ENCODE measurements at regions not wholly inside any gene's neighbourhood (a gene's known extent, or its start where the extent isn't known, plus 50 kb on each side); places are given as distances from the start of the nearest gene placed in this dataset.
"Not testable (repeated sequence)": the region's sequence is repeated elsewhere in the genome, so short reads cannot be mapped to it uniquely, and the experiment has no call there.

DNA sequence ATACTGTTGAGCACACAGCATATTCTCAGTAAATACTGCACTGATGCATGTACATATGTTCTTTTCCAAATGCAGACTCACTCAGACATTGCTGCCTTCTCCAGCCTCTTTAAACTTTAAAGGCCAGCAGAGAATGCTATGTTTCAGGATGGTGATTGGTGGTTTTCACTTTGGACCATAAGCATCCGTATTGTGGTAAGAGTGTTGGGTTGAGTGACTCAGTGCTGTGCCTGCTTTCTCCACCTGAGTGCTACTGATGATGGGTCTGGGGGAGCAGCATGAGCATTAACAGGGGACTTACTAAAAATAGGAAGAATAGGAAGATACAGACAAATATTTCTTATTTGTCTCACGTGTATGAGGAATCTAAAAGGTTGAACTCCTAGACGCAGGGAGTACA lies 56.3 kb upstream of the ZNF92 start:
- no peak for DNase-seq

DNA sequence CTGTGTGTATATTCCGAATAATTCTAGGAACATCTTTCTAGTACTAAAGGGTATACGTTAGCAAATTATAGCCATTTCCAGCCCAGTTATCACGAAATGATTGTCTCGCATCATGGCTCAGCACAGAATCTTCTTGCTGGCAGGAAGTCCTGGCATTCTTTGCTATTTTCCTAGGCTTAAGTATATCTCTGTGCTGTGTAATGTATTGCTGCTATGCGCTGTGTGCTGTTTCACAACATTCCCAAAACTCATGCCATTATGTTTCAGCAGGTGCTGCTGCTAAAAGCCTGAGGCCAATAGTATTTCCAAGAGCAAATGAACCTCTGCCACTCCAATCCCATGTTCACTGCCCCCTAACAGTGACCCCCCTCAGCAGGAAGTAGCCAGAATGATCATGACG lies 62.9 kb upstream of the ZNF92 start:
- no peak for DNase-seq

DNA sequence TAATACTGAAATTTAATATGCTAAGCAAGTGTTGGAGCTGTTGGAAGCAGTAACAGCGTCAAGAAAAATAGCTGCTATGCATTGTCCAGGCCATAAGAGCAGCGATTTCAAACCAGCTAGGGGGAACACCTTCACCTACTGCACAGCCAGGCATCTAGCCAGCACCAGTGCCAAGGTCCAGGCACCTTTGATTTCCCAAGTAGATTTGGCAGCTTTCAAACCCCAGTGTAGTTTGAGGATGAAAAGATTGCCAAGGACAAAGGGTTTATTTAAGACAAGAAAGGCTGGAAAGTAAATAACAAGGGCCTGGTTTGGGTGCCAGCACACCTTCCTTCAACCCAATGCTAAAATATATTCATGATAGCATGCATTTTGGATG lies 65.4 kb upstream of the ZNF92 start:
- no peak for DNase-seq

DNA sequence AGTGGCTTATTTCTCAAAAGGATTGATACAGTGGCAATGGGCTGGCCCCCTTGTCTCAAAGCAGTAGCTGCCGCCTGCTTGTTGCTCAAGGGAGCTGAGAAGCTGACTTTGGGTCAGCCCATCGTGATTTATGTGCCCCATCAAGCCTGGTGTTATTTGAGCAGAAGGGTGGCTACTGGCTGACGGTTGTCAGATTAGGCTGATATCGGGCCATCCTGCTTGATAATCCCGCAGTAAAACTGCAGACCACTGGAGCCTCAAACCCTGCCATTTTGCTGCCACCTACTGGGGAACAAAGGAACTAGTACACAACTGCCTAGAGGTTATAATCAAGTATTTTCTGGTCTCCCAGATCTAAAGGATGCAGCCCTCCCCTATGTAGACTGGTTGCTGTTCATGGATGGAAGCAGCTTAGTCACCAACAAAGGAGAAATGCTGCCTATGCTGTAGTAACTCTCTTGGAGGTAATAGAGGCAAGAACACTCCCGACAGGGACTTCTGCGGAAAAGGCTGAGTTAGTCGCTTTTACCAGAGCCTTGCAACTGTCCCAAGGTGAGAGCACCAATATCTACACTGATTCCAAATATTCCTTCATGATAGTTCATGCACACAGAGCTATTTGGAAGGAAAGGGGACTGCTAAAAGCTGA lies 65.9 kb upstream of the ZNF92 start:
- DNase-seq = peak; percentile 84

DNA sequence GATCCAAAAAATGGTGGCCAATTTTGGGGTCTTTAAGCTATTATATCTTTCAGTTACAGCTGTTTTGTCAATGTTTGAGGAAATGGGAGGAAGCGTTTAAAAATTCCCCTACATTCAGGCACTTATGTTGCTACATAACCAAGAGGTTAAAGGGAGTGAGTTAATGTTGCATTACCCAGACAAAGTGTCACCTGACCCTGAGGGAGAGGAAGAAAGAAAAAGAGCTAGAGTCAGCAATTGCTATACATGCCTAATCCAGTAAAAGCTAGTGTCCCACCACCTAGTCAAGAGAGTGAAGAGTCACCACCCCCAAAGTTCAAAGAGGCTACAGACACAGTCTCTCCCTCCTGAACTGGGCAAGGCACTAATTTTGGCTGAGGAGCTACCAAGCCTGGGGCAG lies 69.5 kb upstream of the ZNF92 start:
- DNase-seq = no peak

DNA sequence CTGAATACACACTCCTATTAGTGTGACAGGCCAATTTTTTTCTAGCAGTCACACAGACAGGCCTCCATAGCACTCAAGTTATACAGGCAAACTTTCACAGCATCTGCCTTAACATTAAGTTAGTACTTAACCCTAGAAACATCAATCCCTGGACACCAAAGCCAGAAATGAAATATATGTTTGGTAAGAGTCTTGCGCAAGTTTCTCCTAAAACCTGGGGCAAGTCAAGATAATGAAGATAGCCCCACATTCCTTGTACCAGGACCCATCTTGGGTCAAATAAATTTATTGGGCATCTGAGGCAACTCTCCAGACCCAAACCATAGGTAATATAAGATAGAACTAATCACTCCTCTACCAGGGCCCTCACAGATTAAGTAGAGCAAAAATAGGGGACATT lies 70.8 kb upstream of the ZNF92 start:
- no peak for DNase-seq

DNA sequence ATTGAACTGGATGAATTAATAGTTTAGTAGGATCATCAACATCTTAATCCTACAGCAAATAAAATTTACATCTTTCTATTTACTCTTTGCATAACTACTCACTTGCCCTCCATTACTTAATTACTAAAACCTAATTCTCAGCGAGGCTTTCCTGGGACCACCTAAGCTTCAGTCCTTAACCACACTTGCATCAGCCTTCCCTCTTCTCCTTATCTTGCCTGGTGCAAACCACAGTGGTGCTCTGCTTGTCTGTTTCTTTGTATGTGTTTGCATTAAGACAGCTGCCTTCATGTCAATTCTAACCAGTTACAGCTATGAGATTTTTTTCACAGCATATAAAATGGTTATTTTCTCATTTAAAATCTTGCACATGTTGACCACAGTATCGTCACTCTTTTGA lies 72.6 kb upstream of the ZNF92 start:
- DNase-seq = peak; percentile 44

DNA sequence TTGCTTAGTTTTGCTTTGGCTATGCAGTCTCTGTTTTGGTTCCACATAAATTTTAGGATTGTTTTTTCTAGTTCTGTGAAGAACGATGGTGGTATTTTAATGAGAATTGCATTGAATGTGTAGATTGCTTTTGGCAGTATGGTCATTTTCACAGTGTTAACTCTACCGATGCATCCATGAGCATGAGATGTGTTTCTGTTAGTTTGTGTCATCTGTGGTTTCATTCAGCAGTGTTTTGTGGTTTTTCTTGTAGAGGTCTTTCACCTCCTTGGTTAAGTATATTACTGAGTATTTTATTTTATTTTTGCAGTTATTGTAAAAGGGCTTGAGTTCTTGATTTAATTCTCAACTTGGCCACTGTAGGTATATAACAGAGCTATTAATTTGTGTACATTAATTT lies 78.2 kb upstream of the ZNF92 start:
- peak; percentile 33 for DNase-seq

DNA sequence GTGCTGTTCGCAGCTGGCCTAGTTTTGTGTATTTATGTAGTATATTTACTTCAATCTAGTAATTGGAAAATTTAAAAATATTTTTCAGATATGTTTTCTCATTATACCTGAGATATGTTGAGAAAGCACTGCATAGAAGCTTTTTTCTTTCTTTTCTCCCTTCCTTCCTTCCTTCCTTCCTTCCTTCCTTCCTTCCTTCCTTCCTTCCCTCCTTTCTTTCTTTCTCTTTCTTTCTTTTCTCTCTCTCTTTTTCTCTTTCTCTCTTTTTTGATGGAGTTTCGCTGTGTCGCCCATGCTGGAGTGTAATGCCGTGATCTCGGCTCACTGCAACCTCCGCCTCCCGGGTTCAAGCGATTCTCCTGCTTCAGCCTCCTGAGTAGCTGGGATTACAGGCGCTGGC lies 83.3 kb upstream of the ZNF92 start:
- not testable (repeated sequence) for DNase-seq

DNA sequence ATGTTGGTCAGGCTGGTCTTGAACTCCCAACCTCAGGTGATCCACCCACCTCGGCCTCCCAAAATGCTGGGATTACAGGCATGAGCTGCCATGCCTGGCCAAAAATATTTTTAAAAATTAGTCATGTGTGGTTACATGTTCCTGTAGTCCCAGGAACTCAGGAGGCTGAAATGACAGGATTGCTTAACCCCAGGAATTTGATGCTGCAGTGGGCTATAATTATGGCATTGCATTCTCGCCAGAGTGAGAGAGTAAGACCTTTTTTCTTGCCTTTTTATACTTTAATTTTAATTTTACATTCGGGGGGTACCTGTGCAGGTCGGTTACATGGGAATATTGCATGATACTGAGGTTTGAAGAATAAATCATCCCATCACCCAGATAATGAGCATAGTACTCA lies 86.6 kb upstream of the ZNF92 start:
- DNase-seq = no peak

DNA sequence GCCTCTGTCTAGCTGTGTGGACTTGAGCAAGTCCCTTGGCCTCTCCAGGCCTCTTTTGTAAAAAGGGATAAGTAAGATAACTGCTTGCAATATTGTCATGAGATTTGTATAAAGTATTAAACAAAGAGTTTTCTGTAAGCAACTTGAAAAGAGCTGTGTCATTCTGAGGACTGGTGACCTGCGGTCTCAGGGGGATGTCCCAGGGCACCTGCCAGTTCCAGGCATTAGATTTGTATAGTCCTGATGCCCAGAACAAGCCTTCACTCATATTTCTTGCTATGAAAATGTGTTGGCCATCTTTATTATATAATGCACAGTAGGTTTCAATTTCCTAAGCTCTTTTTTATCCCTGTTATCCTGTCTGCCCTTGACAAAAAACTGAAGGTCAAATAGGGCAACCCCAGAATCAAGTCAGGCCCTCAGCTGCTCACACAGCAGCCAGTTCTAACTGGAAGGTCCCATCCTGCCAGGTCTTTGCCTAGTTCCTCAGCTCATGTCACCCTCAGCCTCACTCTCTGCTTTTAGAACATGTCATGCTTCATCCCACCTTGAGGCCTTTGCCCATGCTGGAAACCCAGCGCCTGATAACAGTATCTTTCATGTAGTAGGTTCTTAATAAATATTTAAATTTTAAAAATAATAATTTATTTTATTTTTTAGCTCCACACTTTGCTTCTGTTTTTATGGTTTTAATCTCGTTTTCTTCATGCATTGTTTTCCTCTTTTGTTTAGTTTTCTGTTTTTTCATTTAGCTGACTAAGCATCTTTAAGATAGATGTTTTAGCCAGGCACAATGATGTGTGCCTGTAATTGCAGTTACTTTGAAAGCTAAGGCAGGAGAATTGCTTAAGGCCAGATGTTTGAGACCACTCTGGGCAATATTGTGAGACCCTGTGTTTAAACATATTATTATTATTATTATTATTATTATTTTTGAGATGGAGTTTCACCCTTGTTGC lies 87.5 kb upstream of the ZNF92 start:
- DNase-seq = no peak

DNA sequence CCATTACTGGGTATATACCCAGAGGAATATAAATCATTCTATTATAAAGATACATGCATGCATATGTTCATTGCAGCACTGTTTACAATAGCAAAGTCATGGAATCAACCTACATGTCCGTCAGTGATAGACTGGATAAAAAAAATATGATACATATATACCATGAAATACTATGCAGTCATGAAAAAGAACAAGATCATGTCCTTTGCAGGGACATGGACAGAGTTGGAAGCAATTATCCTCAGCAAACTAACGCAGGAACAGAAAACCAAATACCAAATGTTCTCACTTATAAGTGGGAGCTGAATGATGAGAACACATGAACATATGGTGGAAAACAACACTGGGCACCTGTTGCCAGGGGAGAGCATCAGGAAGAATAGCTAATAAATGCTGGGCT lies 88.4 kb upstream of the ZNF92 start:
- not testable (repeated sequence) for DNase-seq

DNA sequence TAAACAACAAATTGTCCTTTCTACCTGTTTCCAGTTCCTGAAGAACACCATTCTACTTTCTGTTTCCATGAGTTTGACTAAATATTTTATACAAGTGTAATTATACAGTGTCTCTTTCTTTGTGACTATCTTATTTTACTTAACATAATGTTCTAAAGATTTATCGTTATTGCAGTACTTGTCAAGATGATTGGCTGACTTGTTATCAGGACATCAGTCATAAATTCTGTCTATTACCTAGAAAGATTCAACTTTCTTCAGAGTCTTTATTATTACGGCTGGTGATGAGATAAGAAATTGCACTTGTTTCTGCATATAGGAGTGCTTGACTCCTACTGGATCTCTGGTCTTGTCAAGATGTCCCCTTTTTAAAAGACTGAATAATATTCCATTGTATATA lies 93.9 kb upstream of the ZNF92 start:
- no peak for DNase-seq

DNA sequence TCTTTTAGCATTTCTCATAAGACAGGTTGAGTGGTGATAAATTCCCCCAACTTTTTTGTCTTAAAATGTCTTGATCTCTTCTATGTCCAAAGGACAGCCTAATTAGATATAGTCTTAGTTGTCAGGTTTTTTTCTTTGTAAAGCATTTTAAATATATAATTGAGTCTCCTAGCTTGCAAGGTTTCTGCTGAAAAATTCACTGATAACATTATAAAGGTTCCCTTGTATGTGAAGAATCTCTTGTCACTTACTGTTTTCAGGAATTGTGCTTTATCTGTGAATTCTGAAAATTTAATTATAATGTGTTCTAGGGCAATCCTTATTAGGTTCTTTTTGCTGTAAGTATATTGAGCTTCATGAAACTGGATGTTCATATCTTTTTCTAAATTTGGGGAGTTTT lies 96.8 kb upstream of the ZNF92 start:
- DNase-seq = no peak

DNA sequence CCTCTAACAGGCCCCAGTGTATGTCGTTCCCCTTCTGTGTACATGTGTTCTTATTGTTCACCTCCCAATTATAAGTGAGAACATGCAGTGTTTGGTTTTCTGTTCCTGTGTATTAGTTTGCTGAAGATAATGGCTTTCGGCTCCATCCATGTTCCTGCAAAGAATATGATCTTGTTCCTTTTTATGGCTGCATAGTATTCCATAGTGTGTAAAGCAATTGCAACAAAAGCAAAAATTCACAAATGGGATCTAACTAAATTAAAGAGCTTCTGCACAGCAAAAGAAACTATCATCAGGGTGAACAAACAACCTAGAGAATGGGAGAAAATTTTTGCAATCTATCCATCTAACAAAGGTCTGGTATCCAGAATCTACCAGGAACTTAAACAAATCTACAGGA lies 102.2 kb upstream of the ZNF92 start:
- not testable (repeated sequence) for DNase-seq

DNA sequence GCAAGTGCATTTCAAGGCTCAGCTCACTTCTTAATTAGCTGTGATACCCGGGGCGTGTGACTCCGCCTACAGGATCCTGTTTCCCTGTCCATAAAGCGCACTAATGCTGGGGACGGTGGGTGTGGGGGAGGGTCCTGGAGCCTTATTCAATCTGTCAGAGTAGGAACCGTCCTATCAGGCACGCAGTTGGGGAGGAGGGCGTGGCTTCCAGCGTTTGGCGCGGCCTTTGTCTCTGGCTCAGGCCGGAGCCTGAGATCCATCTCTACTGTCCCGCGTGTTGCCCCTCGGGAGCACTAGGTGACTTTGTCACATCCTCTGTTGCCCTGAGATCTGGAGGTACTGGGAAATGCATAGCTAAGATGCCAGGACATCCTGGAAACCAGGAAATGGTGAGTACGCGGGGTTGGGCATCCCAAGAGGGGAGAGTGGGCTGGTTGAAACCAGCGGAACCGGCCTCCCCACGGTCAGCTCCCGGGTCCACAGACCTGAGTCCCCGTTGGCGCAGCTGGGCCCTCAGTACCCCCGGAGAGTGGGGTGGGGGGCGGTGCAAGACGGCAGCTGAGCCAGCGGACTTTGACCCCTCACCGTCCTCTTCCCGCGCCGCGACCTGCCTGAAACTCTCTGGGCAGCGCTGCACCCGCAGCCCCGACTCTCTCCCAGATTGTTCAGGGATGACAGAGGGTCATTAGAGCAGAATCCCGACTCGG lies 104.4 kb upstream of the ZNF92 start:
- peak; percentile 78 for DNase-seq

DNA sequence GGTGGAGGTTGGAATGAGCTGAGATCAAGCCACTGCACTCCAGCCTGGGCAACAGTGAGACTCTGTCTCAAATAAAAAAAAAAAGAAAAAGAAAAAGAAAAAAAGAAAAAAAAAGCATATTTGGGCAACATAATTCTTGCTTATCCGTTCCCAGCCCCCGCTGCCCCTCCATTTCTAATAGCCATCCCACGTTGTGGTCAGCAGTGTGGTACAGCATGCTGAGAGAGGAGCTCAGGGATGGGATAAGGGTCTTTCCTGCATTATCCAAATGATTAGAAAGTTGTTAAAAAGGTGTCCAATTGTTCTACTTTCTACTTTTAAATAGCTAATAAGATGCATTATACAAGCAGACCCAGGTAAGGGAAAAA lies 104.9 kb upstream of the ZNF92 start:
- DNase-seq = no peak

DNA sequence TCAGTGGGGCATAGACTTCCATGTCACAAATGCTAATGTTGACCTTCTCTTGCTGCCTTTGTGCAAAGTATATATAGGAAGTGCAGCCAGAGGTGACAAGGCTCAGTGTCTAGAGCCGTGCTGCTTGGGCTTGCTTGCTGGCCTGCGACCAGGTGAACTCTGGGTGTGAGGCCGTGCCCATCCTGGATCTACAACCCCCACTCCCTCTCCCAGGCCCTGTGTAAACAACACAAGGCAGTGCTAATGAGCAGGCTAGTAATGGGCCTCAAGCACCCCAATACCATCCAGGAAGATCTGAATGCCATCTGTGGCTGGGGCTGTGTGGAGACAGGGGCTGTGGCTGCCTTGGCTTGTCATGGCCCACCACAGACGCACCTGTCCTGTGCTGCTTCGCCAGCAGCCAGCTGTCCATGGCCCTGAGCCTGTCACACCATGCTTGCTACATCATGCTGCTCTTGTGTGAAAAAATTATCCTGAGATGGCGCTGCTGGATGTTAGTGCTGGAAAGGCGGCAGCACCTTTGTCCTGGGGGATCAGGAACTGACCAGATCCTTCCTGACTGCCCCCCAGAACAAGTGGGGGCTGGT lies 107.6 kb upstream of the ZNF92 start:
- no peak for DNase-seq

DNA sequence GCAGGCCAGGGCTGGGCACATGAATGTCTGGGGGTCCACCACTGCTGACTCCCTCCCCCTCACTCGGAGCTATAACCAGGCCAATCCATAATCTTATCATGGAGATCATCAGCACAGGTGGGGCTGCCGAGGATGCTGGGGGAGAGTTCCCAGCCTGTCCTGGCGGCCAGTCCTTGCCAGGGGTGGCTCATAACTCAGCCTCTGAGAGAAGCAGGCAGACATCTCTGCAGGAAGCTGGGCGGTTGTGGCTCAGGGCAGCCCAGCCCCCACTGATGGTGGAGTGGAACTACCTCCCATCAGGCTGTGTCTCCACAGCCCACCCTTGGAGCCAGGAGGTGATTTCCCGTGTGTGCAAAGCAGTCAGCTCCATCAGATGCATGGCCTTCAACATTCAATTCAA lies 109.4 kb upstream of the ZNF92 start:
- DNase-seq = no peak

DNA sequence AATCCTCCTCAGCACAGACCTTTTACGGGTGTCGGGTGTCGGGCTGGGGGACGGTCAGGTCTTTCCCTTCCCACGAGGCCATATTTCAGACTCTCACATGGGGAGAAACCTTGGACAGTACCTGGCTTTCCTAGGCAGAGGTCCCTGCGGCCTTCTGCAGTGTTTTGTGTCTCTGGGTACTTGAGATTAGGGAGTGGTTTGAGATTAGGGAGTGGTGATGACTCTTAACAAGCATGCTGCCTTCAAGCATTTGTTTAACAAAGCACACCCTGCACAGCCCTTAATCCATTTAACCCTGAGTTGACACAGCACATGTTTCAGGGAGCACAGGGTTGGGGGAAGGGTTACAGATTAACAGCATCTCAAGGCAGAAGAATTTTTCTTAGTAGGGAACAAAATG lies 113.0 kb upstream of the ZNF92 start:
- DNase-seq = not testable (repeated sequence)

DNA sequence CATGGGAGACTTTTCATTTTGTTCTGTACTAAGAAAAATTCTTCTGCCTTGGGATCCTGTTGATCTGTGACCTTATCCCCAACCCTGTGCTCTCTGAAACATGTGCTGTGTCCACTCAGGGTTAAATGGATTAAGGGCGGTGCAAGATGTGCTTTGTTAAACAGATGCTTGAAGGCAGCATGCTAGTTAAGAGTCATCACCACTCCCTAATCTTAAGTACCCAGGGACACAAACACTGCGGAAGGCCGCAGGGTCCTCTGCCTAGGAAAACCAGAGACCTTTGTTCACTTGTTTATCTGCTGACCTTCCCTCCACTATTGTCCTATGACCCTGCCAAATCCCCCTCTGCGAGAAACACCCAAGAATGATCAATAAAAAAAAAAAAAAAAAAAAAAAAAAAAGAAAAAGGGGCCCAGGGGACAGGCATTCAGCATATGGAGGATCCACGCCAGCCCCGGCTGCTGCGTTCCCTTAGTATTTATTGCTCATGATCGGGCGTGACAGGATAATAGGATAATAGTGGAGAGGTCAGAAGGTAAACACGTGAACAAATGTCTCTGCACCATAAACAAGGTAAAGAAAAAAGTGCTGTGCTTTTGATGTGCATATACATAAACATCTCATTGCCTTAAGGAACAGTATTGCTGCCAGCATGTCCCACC lies 113.7 kb upstream of the ZNF92 start:
- DNase-seq = not testable (repeated sequence)

DNA sequence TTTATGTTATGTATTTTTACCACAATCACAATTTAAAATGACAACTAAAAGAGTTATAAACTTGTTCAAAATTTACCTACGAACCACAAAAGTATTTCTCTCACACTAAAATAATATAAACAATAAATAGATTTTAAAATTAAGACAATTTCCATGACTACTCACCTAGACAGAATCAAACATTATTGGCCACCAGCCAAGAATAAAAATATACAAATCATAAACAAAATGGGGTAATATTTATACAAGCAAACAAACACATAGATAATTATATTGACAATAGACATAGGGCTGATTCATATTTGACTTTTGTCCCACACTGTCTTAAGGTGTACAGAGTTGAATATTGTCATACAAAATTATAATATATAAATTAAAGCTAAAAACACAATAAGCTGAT lies 119.6 kb upstream of the ZNF92 start:
- DNase-seq = no peak
